ENCODE measurements at regions not wholly inside any gene's neighbourhood (a gene's known extent, or its start where the extent isn't known, plus 50 kb on each side); places are given as distances from the start of the nearest gene placed in this dataset.

DNA sequence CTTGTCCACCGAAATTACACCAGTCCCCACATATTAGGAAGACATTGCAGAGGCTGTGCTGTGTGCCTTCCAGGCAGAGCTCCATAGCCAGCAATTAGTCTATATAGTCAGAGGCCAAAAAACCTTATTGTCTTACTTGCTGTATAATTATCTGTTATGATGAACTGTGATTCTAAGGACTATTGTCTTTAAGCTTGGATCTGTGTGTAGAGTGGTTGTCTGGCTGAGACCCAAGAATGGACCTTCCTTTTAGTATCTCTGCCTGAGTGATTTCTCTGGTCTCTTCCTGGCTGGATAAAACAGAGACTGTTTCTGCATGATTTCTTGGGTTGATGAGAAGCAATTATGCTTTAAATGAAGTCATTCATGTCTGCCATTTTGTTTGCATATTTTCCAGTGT is 465.3 kb downstream of the PRKD1 start:
- TF ChIP-seq, protein P1, sequence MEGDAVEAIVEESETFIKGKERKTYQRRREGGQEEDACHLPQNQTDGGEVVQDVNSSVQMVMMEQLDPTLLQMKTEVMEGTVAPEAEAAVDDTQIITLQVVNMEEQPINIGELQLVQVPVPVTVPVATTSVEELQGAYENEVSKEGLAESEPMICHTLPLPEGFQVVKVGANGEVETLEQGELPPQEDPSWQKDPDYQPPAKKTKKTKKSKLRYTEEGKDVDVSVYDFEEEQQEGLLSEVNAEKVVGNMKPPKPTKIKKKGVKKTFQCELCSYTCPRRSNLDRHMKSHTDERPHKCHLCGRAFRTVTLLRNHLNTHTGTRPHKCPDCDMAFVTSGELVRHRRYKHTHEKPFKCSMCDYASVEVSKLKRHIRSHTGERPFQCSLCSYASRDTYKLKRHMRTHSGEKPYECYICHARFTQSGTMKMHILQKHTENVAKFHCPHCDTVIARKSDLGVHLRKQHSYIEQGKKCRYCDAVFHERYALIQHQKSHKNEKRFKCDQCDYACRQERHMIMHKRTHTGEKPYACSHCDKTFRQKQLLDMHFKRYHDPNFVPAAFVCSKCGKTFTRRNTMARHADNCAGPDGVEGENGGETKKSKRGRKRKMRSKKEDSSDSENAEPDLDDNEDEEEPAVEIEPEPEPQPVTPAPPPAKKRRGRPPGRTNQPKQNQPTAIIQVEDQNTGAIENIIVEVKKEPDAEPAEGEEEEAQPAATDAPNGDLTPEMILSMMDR (IDR thresholded peaks at IDR 0.05): no peak
- no peak for TF ChIP-seq EZH2 (IDR thresholded peaks at IDR 0.05; ENCODE audit: borderline replicate concordance, insufficient read depth, low read depth, low read length, poor library complexity, severe bottlenecking)

Data from B cell (primary cell).